CD4-positive, alpha-beta T cell (primary cell): ENCODE measurements at regions not wholly inside any gene's neighbourhood (a gene's known extent, or its start where the extent isn't known, plus 50 kb on each side); places are given as distances from the start of the nearest gene placed in this dataset.

Experiments used
- ATAC-seq: fragments of 200-7000 bp; cut with Tn5 transposase; one replicate; pipeline ENCODE4 v1.10.0; 2022; ENCODE audit warnings: mild to moderate bottlenecking; ENCODE audit not compliant: poor library complexity
- CTCF ChIA-PET: fragments of 350-600 bp; sonication (Branson Sonifier 250); formaldehyde crosslinking; loops from one replicate; lab custom pipeline; 2021; ENCODE audit warnings: antibody characterized with exemption, inconsistent platforms; lab: Charles Lee
- POLR2A ChIA-PET: fragments of 350-600 bp; sonication (Branson Sonifier 250); formaldehyde crosslinking; loops from one replicate; lab custom pipeline; 2021; ENCODE audit warnings: antibody characterized with exemption, inconsistent platforms; lab: Charles Lee
- DNase-seq, 14 experiments: peaks; one replicate each; pipeline ENCODE4 v3.0.0-alpha.2; 2013 to 2020; ENCODE audit warnings: mixed read lengths in 2 of 14
- H3K27ac ChIP-seq, 2 donors: one replicate each; pipeline versions ENCODE4 v1.5.1 to v1.7.0; 2013; ENCODE audit warnings: low read length in 2 of 2, low read depth in 1 of 2, mild to moderate bottlenecking in 1 of 2
- H3K27me3 ChIP-seq, 2 experiments: 1 replicate in 1 of 2; 2 replicates in 1 of 2; pipeline versions ENCODE4 v1.6.1 to v1.7.0; 2013; ENCODE audit warnings: low read length in 2 of 2, control low read depth in 1 of 2, mild to moderate bottlenecking in 1 of 2, moderate library complexity in 1 of 2; ENCODE audit not compliant: insufficient read depth in 2 of 2, control insufficient read depth in 1 of 2
- H3K36me3 ChIP-seq: one replicate; pipeline ENCODE4 v1.6.1; 2013; ENCODE audit warnings: low read length, control low read depth; ENCODE audit not compliant: insufficient read depth
- H3K4me1 ChIP-seq: one replicate; pipeline ENCODE4 v1.6.1; 2013; ENCODE audit warnings: low read length, control low read depth; ENCODE audit not compliant: insufficient read depth
- H3K4me3 ChIP-seq: one replicate; pipeline ENCODE4 v1.5.1; 2013; ENCODE audit warnings: mild to moderate bottlenecking, low read length, moderate library complexity
- H3K9me3 ChIP-seq, 2 experiments: 1 replicate in 1 of 2; 2 replicates in 1 of 2; pipeline versions ENCODE4 v1.6.1 to v1.7.0; 2013; ENCODE audit warnings: low read length in 2 of 2, mild to moderate bottlenecking in 2 of 2, control low read depth in 1 of 2, moderate library complexity in 1 of 2; ENCODE audit not compliant: control insufficient read depth in 1 of 2, insufficient read depth in 1 of 2
- H3K27ac Mint-ChIP-seq: one replicate; pipeline ENCODE4 v1.8.0; 2020; ENCODE audit warnings: mixed read lengths
- H3K27me3 Mint-ChIP-seq: one replicate; pipeline ENCODE4 v1.8.0; 2021; ENCODE audit warnings: mixed read lengths
- H3K36me3 Mint-ChIP-seq: one replicate; pipeline ENCODE4 v1.8.0; 2021; ENCODE audit warnings: low read depth, mixed read lengths
- H3K4me1 Mint-ChIP-seq: one replicate; pipeline ENCODE4 v1.8.0; 2021; ENCODE audit warnings: low read depth, mixed read lengths
- H3K4me3 Mint-ChIP-seq: one replicate; pipeline ENCODE4 v1.8.0; 2020; ENCODE audit warnings: mild to moderate bottlenecking, mixed read lengths
- H3K9me3 Mint-ChIP-seq: one replicate; pipeline ENCODE4 v1.8.0; 2020; ENCODE audit warnings: mixed read lengths
- CTCF ChIP-seq: fragments of 200-600 bp; IDR thresholded peaks from one replicate; pipeline ENCODE4 v1.8.0; 2022; ENCODE audit warnings: antibody characterized with exemption, mild to moderate bottlenecking
- intact Hi-C, 2 experiments: fragments of 100-400 bp; cut with DNase I in 1 of 2; cut with micrococcal nuclease in 1 of 2; formaldehyde crosslinking; loops; one replicate each; pipeline versions ENCODE4 v1.15.1 to v1.9.0; 2023 to 2025; cut with DNase I, micrococcal nuclease

GRCh38 chr3:35393901-35394799 lies 245.2 kb upstream of the ARPP21 start:
- POLR2A ChIA-PET: no interaction called here
- no peak for TF ChIP-seq CTCF
- ATAC-seq: no peak
- Histone ChIP-seq H3K27me3 (no peaks in the 10 kb centered on the region), H3K4me1 (no peaks in the 10 kb centered on the region), H3K4me3 (no peak overlapping the region), H3K9me3 (peaks cover 0 to 15% of the 10 kb centered on the region in 2 experiments), H3K27ac (no peak overlapping the region), H3K36me3 (no peaks in the 10 kb centered on the region)
- Mint-ChIP-seq H3K9me3 (peaks cover 9% of the 10 kb centered on the region), H3K4me3 (no peak overlapping the region), H3K4me1 (no peaks in the 10 kb centered on the region), H3K27me3 (no peaks in the 10 kb centered on the region), H3K27ac (no peak overlapping the region), H3K36me3 (no peaks in the 10 kb centered on the region)
- CTCF ChIA-PET: no interaction called here
- intact Hi-C loops: no loop called here
- DNase-seq: no peak

- Mint-ChIP-seq H3K4me3 (no peak overlapping the region), H3K9me3 (peaks cover 9% of the 10 kb centered on the region), H3K27me3 (no peaks in the 10 kb centered on the region), H3K36me3 (no peaks in the 10 kb centered on the region), H3K4me1 (no peaks in the 10 kb centered on the region), H3K27ac (no peak overlapping the region)
- TF ChIP-seq CTCF: no peak
- Histone ChIP-seq H3K27me3 (no peaks in the 10 kb centered on the region), H3K4me3 (no peak overlapping the region), H3K27ac (no peak overlapping the region), H3K36me3 (no peaks in the 10 kb centered on the region), H3K9me3 (peaks cover 0 to 15% of the 10 kb centered on the region in 2 experiments), H3K4me1 (no peaks in the 10 kb centered on the region)
- no peak for ATAC-seq
- CTCF ChIA-PET: no interaction called here
- no peak for DNase-seq
- POLR2A ChIA-PET: no interaction called here
- intact Hi-C loops: no loop called here
Measured at GRCh38 chr3:35394905-35395304, 244.4 kb upstream of the ARPP21 start.

- no peak for TF ChIP-seq CTCF
- ChIA-PET CTCF (no interaction called here), POLR2A (no interaction called here)
- Histone ChIP-seq H3K4me3 (no peak overlapping the region), H3K4me1 (no peaks in the 10 kb centered on the region), H3K27me3 (no peaks in the 10 kb centered on the region), H3K36me3 (no peaks in the 10 kb centered on the region), H3K9me3 (peaks cover 0 to 3% of the 10 kb centered on the region in 2 experiments), H3K27ac (no peak overlapping the region)
- no peak overlapping the region for H3K4me3 Mint-ChIP-seq
- ATAC-seq (no peak), DNase-seq (no peak)
- intact Hi-C loops: no loop called here
- H3K27ac Mint-ChIP-seq: no peak overlapping the region
- H3K4me1 Mint-ChIP-seq: no peaks in the 10 kb centered on the region
- no peaks in the 10 kb centered on the region for H3K27me3 Mint-ChIP-seq
- no peaks in the 10 kb centered on the region for H3K36me3 Mint-ChIP-seq
- no peaks in the 10 kb centered on the region for H3K9me3 Mint-ChIP-seq
Measured at GRCh38 chr3:35401671-35402070, 237.7 kb upstream of the ARPP21 start.
